ENCODE measurements at regions not wholly inside any gene's neighbourhood (a gene's known extent, or its start where the extent isn't known, plus 50 kb on each side); places are given as distances from the start of the nearest gene placed in this dataset.

GRCh38 chr12:19687371-19687770, 248.1 kb downstream of the AEBP2 start:
- no peak for TF ChIP-seq CTCF (IDR thresholded peaks at IDR 0.05)
- no peak for TF ChIP-seq ATF6 (CRISPR knock-in tag; IDR thresholded peaks at IDR 0.05)
- TF ChIP-seq SMAD4 (CRISPR knock-in tag; IDR thresholded peaks at IDR 0.05), result no peak
- TF ChIP-seq NR1H2 (CRISPR knock-in tag; IDR thresholded peaks at IDR 0.05), result no peak
